ENCODE measurements at regions not wholly inside any gene's neighbourhood (a gene's known extent, or its start where the extent isn't known, plus 50 kb on each side); places are given as distances from the start of the nearest gene placed in this dataset.

DNA sequence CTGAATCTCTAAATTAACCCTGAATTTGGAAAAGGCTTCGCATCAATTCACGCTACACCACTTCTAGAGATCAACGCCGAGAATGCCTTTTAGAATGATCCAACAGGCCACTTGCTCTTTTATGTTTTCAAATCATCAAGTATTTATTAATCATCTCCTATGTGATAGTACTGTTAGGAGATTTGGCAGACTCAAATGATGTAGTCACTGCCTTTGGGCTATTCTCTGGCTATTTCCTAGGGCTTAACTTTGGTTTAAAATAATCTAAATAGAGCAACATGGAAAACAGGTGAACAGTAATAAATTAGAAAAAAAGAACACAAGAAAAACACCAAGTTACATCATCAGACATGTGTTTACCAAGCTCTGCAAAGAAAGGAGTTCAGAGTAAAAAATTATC is 140.3 kb downstream of the TENT5A start:
- no peak for TF ChIP-seq EZH2phosphoT487 (IDR thresholded peaks at IDR 0.05; ENCODE audit: low read depth)
- TF ChIP-seq, protein P1, sequence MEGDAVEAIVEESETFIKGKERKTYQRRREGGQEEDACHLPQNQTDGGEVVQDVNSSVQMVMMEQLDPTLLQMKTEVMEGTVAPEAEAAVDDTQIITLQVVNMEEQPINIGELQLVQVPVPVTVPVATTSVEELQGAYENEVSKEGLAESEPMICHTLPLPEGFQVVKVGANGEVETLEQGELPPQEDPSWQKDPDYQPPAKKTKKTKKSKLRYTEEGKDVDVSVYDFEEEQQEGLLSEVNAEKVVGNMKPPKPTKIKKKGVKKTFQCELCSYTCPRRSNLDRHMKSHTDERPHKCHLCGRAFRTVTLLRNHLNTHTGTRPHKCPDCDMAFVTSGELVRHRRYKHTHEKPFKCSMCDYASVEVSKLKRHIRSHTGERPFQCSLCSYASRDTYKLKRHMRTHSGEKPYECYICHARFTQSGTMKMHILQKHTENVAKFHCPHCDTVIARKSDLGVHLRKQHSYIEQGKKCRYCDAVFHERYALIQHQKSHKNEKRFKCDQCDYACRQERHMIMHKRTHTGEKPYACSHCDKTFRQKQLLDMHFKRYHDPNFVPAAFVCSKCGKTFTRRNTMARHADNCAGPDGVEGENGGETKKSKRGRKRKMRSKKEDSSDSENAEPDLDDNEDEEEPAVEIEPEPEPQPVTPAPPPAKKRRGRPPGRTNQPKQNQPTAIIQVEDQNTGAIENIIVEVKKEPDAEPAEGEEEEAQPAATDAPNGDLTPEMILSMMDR (IDR thresholded peaks at IDR 0.05; ENCODE audit: low read depth, low read length), result no peak
